NCI-H2081 (cell line): ENCODE measurements at regions not wholly inside any gene's neighbourhood (a gene's known extent, or its start where the extent isn't known, plus 50 kb on each side); places are given as distances from the start of the nearest gene placed in this dataset.
"Not testable (repeated sequence)": the region's sequence is repeated elsewhere in the genome, so short reads cannot be mapped to it uniquely, and the experiment has no call there.

Experiments
- DNase-seq, 2 experiments: peaks; one replicate each; lab custom pipeline; 2025; lab: John Stamatoyannopoulos, UW

- no peak for DNase-seq
Observed at GRCh38 chr10:5576780-5577624, 52.2 kb downstream of the CALML3 start.

GRCh38 chr10:5580038-5580428 is 55.3 kb downstream of the CALML3 start:
- DNase-seq, result not testable (repeated sequence)

- no peak for DNase-seq
Observed at GRCh38 chr10:5581670-5582566, 57.2 kb downstream of the CALML3 start.

GRCh38 chr10:5582736-5583135 is 58.0 kb downstream of the CALML3 start:
- DNase-seq, result no peak

GRCh38 chr10:5583525-5584175 is 58.9 kb downstream of the CALML3 start:
- DNase-seq, result peak; percentile 74 to 88

- no peak for DNase-seq
Observed at GRCh38 chr10:5584895-5585516, 60.2 kb downstream of the CALML3 start.

GRCh38 chr10:5585517-5586206 is 60.9 kb downstream of the CALML3 start:
- no peak for DNase-seq

GRCh38 chr10:5587151-5588079 is 62.7 kb downstream of the CALML3 start:
- no peak for DNase-seq

- DNase-seq, result no peak
Observed at GRCh38 chr10:5588080-5588453, 63.3 kb downstream of the CALML3 start.

GRCh38 chr10:5588603-5589002 is 63.8 kb downstream of the CALML3 start:
- no peak for DNase-seq
